HUES6 (cell line): ENCODE measurements at regions not wholly inside any gene's neighbourhood (a gene's known extent, or its start where the extent isn't known, plus 50 kb on each side); places are given as distances from the start of the nearest gene placed in this dataset.

ENCODE experiments used
- H3K27ac ChIP-seq: 2 replicates; pipeline ENCODE4 v1.7.0; 2013; ENCODE audit warnings: low read depth, mild to moderate bottlenecking, low read length, inconsistent platforms
- H3K27me3 ChIP-seq: 2 replicates; pipeline ENCODE4 v1.6.1; 2013; ENCODE audit warnings: low read length; ENCODE audit not compliant: control insufficient read depth, insufficient read depth
- H3K36me3 ChIP-seq: 2 replicates; pipeline ENCODE4 v1.6.1; 2013; ENCODE audit warnings: low read length; ENCODE audit not compliant: control insufficient read depth, insufficient read depth
- H3K4me1 ChIP-seq: 2 replicates; pipeline ENCODE4 v1.6.1; 2013; ENCODE audit warnings: low read length; ENCODE audit not compliant: control insufficient read depth, insufficient read depth
- H3K4me3 ChIP-seq: 2 replicates; pipeline ENCODE4 v1.5.1; 2013; ENCODE audit warnings: low read depth, low read length
- H3K9ac ChIP-seq: one replicate; pipeline ENCODE4 v1.6.1; 2013; ENCODE audit warnings: mild to moderate bottlenecking, low read length
- H3K9me3 ChIP-seq: 2 replicates; pipeline ENCODE4 v1.6.1; 2013; ENCODE audit warnings: low read depth, low read length; ENCODE audit not compliant: control insufficient read depth, insufficient read depth

GRCh38 chr4:12548678-12549077, 935.5 kb downstream of the RAB28 start:
- H3K9ac ChIP-seq, result no peak overlapping the region
- no peak overlapping the region for H3K27ac ChIP-seq
- H3K36me3 ChIP-seq, result no peaks in the 10 kb centered on the region
- no peak overlapping the region for H3K4me3 ChIP-seq
- H3K27me3 ChIP-seq, result no peaks in the 10 kb centered on the region
- H3K9me3 ChIP-seq, result 0 out of 2 replicates have a peak, but pooled peaks cover 6% of the 10 kb centered on the region
- peaks cover 4% of the 10 kb centered on the region; the same call in 1 of the 2 replicates for H3K4me1 ChIP-seq

DNA sequence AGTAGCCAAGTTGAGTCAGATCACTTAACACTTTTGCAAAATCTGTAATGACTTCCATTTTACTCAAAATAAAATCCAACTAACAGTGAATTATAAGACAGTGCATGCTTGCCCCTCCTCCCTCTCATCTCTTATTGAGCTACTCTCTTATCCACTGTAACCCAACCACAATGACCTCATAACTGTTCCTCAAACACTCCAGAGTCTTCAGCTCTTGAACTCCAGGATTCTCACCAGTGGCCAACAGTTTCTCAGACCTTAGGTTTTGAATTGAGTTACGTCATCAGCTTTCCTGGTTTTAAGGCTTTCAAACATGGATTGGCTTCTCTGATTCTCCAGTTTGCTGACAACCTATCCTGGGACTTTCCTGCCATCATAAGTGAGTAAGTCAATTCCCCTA, 938.3 kb downstream of the RAB28 start:
- Histone ChIP-seq H3K36me3 (no peaks in the 10 kb centered on the region), H3K9ac (no peak overlapping the region), H3K27ac (no peak overlapping the region), H3K4me1 (peaks cover 4% of the 10 kb centered on the region; the same call in 1 of the 2 replicates), H3K9me3 (0 out of 2 replicates have a peak, but pooled peaks cover 5% of the 10 kb centered on the region), H3K4me3 (no peak overlapping the region), H3K27me3 (no peaks in the 10 kb centered on the region)

GRCh38 chr4:12538162-12538561, 946.0 kb downstream of the RAB28 start:
- H3K36me3 ChIP-seq, result no peaks in the 10 kb centered on the region
- H3K9me3 ChIP-seq, result no peaks in the 10 kb centered on the region
- H3K9ac ChIP-seq, result no peak overlapping the region

DNA sequence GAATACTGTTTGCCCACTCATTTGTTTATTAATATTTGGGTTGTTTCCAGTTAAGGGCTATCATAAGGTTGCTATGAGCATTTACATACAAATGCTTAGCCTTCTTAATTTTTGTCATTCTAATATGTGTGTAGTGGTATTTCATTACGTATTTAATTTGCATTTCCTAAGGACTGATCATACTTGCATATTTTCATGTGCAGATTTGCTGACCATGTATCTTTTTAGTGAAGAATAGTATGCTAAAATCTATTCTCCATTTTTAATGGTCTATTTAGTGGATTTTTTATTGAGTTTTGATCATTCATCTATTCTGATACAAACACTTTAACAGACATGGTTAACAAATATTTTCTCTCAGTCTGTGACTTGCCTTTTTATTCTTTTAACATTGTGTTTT, 949.5 kb downstream of the RAB28 start:
- H3K9ac ChIP-seq, result no peak overlapping the region
- no peaks in the 10 kb centered on the region for H3K4me1 ChIP-seq
- no peaks in the 10 kb centered on the region for H3K9me3 ChIP-seq
- no peak overlapping the region for H3K27ac ChIP-seq
- no peaks in the 10 kb centered on the region for H3K27me3 ChIP-seq
- no peak overlapping the region for H3K4me3 ChIP-seq
- no peaks in the 10 kb centered on the region for H3K36me3 ChIP-seq

More at GRCh38 chr4:12538162-12538561, 946.0 kb downstream of the RAB28 start:
- Histone ChIP-seq H3K4me3 (no peak overlapping the region), H3K27me3 (no peaks in the 10 kb centered on the region), H3K4me1 (no peaks in the 10 kb centered on the region), H3K27ac (no peak overlapping the region)

GRCh38 chr4:12519426-12519825, 964.7 kb downstream of the RAB28 start:
- Histone ChIP-seq H3K4me3 (no peak overlapping the region), H3K36me3 (no peaks in the 10 kb centered on the region), H3K9ac (no peak overlapping the region), H3K9me3 (peaks cover 13% of the 10 kb centered on the region), H3K27ac (no peak overlapping the region), H3K27me3 (no peaks in the 10 kb centered on the region), H3K4me1 (no peaks in the 10 kb centered on the region)

DNA sequence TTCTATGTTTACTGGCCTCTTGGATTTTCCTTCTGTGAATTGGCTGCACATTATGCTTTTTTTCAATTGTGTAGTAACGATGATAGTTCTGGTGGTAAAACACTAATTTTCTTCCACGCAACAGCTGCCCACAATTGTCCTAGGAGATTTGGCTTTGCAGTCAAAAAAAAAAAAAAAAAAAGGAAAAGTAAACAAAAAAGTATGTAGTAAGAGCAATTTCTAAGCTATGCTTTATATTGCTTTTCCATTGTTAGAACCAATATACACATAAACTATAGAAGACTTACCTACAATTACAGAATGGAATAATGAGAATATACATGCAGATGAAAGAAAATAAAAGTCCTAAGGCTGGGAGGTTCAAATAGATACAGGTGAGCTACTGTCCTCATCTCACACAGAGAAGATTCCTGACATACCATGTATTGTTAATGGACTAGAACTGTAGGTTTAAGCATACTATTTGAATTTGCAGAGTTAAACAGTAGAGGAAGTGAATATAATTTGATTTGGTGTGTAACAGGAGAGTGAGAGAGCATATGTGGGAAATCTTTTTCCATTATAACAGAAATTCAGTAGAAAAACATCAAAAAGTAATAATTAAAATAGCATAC, 976.2 kb downstream of the RAB28 start:
- Histone ChIP-seq H3K27me3 (no peaks in the 10 kb centered on the region), H3K9me3 (peaks cover 3% of the 10 kb centered on the region), H3K4me1 (no peaks in the 10 kb centered on the region), H3K4me3 (no peak overlapping the region), H3K9ac (no peak overlapping the region), H3K36me3 (no peaks in the 10 kb centered on the region), H3K27ac (no peak overlapping the region)

- Histone ChIP-seq H3K27me3 (no peaks in the 10 kb centered on the region), H3K36me3 (no peaks in the 10 kb centered on the region), H3K4me3 (no peak overlapping the region), H3K4me1 (no peaks in the 10 kb centered on the region), H3K9ac (no peak overlapping the region), H3K27ac (no peak overlapping the region), H3K9me3 (peaks cover 16% of the 10 kb centered on the region)
These were observed 983.7 kb downstream of the RAB28 start for GRCh38 chr4:12500409-12500808.

- no peaks in the 10 kb centered on the region for H3K36me3 ChIP-seq
- H3K27ac ChIP-seq, result no peak overlapping the region
- H3K9ac ChIP-seq, result no peak overlapping the region
- no peak overlapping the region for H3K4me3 ChIP-seq
- peaks cover 18% of the 10 kb centered on the region for H3K9me3 ChIP-seq
- H3K27me3 ChIP-seq, result no peaks in the 10 kb centered on the region
- no peaks in the 10 kb centered on the region for H3K4me1 ChIP-seq
These were observed 984.4 kb downstream of the RAB28 start for GRCh38 chr4:12499693-12500092.

DNA sequence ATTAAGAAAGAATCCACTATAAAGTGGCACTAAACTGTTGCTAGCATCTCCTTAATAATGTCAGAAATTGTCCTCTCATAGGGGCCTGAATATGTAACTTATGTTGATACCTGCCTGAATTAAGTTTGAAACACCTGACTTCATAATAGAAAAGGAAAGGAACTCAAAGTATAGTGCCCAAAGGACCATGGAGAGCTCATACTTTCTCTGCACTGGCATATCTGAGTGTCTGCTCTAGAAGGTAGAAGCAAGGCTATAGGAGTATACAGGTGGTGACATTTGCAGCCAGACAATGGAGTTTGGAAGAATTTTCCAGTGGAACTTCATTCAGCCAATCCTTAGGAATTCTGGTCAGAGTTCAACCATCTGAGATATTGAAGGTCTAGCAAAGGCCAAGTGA, 988.9 kb downstream of the RAB28 start:
- no peaks in the 10 kb centered on the region for H3K4me1 ChIP-seq
- no peaks in the 10 kb centered on the region for H3K27me3 ChIP-seq
- H3K4me3 ChIP-seq, result no peak overlapping the region
- no peak overlapping the region for H3K27ac ChIP-seq
- no peaks in the 10 kb centered on the region for H3K36me3 ChIP-seq
- H3K9ac ChIP-seq, result no peak overlapping the region
- peaks cover 10% of the 10 kb centered on the region for H3K9me3 ChIP-seq

DNA sequence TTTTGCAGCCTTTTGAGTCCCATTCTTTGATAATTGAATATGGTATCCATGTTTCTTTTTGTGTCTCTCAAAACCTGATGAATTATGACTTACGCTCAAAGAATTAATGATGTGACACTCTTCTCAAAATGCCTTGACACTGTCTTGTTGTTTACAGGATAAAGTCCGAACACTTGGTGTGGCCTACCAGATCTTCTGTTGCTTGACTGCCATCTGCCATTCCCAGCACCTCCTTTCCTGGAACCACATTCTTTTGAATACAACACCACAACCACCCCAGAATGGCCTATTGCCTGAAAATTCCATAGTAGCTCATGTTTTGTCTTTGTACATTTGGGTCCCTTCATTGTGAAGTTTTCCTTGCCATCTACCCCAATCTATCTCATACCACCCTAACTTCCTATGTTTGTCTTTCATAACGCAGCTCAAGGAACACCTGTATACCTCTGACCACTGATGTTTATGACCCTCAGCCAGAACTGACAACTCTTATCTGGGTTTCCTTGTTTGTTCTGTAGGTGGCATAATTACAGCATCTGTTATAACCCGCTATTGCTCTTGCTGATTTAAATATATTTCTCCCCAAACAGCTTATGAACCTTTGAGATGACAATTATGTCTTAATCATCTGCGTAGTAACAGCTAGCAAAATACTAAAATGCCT, 991.3 kb downstream of the RAB28 start:
- Histone ChIP-seq H3K9ac (no peak overlapping the region), H3K9me3 (peaks cover 13% of the 10 kb centered on the region), H3K27me3 (no peaks in the 10 kb centered on the region), H3K4me3 (no peak overlapping the region), H3K27ac (no peak overlapping the region), H3K36me3 (no peaks in the 10 kb centered on the region), H3K4me1 (no peaks in the 10 kb centered on the region)

DNA sequence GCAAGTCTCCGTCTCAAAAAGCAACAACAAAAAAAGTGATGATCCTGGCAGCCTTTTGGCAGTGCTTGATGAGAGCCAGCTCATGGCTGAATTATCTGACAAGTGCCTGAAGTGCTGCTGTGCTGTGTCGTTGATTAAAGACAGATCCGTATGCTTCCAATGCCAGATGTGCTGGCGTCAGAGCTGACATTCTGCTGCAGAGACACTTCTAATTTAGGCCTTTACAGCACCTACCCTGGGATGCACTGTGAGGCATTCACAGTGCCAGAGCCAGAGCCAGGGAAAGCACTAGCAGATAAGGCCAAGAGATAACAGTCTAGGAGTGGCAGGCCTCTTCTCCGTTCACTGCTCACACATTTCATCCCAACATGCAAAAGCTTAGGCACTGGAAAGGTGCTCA, 995.5 kb downstream of the RAB28 start:
- no peak overlapping the region for H3K4me3 ChIP-seq
- H3K9me3 ChIP-seq, result peaks cover 3% of the 10 kb centered on the region; the same call in 1 of the 2 replicates
- H3K27ac ChIP-seq, result no peak overlapping the region
- no peak overlapping the region for H3K9ac ChIP-seq
- H3K36me3 ChIP-seq, result no peaks in the 10 kb centered on the region
- no peaks in the 10 kb centered on the region for H3K4me1 ChIP-seq
- H3K27me3 ChIP-seq, result no peaks in the 10 kb centered on the region
